Inferior parietal cortex (tissue), 1 donor: ENCODE measurements at regions not wholly inside any gene's neighbourhood (a gene's known extent, or its start where the extent isn't known, plus 50 kb on each side); places are given as distances from the start of the nearest gene placed in this dataset.
A peak's percentile ranks its signal among the peaks of the same experiment; 100 is the strongest.
"Not testable (repeated sequence)": the region's sequence is repeated elsewhere in the genome, so short reads cannot be mapped to it uniquely, and the experiment has no call there.

Experiments
- DNase-seq: peaks from one replicate; pipeline ENCODE4 v3.0.0-alpha.2; 2016; ENCODE audit errors: extremely low spot score

GRCh38 chr6:50993941-50994720 lies 175.5 kb downstream of the TFAP2B start:
- DNase-seq, result no peak

GRCh38 chr6:50995036-50995435 lies 176.4 kb downstream of the TFAP2B start:
- DNase-seq, result no peak

DNA sequence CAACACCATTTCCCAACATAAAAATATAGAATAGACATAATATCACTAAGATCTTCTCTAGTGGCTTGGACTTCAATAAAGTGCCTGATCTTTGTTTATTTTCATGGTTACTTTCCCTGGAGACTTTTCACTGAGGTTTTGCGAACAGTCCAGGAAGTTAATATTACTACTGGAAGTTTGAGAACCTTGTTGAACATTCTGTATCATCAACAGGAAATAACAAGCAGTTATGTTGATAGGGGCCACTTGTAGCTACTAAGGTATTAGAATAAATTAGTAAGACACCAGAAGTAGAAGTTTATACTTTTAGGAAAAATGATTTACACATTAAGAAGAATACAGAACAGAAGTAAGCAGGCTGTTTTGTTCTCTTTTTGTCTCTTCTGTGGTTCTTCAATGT lies 180.2 kb downstream of the TFAP2B start:
- no peak for DNase-seq

DNA sequence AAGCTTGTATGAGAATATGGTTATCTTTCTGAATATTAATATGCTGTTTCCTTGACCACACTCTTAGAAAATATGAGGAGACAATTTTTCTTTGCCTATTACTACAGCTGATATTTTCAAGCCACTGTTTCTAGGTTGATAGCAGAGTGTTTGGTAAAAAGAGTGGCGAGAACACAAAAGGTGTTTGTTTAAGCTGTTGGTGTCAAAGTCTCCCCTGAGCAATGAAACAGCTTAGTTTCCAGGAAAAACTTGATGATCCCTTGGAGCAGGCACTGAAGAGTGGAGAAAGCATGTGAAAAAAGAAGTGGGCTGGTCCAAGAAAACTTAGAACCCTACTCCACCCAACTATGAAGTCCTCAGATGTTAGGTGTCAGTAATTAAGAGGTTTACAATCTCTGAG lies 182.7 kb downstream of the TFAP2B start:
- DNase-seq, result no peak

DNA sequence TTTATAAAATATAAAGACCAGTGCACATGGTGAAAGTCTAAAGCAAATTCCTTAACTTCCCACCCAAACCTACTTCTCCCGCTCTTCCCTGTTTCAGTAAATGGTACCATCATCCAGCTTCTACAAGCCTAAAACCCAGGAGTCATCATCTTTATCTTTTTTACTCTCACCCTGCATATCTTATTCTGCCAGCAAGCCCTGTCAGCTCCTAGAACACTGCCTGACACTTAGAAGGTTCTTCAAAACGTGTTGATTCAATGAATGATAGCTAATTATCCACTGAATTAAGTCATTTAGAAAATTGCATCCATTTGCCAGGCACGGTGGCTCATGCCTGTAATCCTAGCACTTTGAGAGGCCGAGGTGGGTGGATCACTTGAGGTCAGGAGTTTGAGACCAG lies 185.7 kb downstream of the TFAP2B start:
- DNase-seq, result no peak

DNA sequence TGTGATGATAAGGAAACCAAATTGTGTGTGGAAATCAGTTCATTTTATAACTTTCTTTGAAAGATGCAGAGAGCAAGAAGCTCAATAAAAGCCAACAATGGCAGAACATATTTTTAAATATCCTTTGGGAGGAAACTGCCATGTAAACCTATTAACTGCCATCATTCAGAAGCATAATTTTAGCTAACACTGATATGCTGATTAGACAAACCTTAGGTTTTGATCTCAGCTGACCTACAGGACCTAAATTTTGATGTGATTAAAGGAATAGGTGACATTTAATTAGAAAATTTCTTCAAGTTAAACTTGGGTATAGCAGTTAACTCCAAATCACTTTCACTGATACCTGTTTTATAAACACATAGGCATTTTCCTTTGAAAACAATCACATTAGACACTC lies 187.1 kb downstream of the TFAP2B start:
- DNase-seq, result no peak

- no peak for DNase-seq
Observed at GRCh38 chr6:51007237-51007636, 188.6 kb downstream of the TFAP2B start.

- DNase-seq, result not testable (repeated sequence)
Observed at GRCh38 chr6:51008693-51009092, 190.0 kb downstream of the TFAP2B start.

- no peak for DNase-seq
Observed at GRCh38 chr6:51013376-51013775, 194.7 kb downstream of the TFAP2B start.

GRCh38 chr6:51015394-51015793 lies 196.7 kb downstream of the TFAP2B start:
- no peak for DNase-seq

DNA sequence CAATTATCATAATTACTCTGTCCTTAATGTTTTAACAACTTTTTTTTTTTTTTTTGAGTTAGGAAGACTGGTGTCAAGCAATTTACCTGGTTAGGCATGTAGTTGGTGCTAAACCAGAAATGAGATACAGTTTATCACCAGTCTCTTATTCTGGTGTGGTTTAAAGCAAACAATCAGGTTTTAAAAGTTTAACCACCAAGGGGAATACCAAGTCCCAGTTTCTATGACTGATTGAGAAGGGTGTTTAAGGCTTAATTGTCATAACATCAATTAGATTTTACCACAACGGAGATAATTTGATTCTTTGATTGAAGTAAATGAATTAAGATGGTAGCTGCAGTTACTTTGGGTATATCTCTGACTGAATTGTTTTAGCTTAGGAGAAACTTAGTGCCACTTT lies 197.8 kb downstream of the TFAP2B start:
- no peak for DNase-seq

DNA sequence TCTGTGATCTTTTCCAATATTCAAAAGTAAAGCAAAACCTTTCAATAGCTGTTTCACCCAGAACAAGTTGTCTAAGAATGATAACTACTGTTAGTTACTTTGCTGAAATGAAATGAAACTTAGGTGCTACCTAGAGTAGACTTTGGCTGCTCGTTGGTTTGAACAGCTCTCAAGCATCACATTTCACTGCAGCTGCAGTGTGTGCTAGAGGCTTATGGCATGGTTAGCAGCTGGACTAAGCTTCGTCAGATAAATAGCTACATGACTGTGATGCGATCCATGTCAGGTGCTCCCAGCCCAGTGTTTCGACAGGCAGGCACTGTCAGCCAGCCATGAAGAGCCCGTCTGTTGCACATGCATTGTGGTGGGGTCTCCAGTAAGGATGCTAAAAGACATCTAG lies 201.1 kb downstream of the TFAP2B start:
- DNase-seq, result no peak

DNA sequence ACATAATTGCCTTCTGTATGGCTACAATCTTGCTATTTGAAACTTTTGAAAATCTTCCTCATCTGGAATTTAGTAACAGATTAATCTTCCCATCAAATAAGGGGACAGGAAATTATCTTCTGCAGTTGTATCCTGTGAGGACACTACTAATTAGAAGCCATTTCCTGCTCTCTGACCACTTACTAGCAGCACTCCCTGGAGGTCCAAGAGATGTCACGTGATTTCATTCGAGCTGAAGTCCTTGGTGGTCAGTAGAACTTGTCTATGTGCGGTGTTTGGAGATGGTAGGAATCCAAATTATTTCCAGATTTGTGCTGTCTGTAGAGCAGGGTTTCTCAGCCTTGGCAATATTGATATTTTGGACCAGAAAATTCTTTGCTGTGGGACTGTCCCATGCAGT lies 202.5 kb downstream of the TFAP2B start:
- DNase-seq, result no peak

GRCh38 chr6:51024126-51024525 lies 205.5 kb downstream of the TFAP2B start:
- no peak for DNase-seq

DNA sequence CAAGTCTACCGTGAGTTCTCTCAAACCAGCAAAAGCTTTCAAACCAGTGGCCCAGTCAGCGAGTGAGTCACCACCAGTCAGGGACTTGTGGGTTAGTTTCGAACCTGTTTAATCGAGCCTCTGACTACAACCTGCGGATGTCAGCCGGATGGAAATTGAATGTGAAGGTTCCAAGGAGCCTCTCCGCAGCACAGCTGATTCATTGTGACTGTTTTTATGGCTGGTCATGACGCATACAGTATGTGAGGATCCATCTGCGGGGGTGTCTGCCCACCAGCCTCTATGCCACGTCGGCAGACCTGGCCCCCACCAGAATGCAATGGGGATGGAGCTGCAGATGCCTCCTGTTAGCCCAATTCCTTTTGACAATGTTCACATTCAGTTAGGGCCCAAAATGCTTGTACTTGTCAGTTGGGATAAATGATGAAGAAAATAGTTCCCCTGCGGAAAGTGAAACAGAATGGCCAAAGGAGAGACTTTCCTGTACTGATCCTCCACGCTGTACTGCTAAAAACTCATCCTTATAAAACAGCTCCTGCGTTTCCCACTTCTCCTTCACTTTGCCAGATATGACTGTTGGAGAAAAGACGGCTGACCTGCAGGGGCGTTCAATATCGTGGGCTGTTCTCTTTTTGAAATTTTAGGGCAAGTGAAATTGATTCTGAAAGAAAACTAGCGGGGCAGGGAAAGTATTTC lies 206.6 kb downstream of the TFAP2B start:
- no peak for DNase-seq

DNA sequence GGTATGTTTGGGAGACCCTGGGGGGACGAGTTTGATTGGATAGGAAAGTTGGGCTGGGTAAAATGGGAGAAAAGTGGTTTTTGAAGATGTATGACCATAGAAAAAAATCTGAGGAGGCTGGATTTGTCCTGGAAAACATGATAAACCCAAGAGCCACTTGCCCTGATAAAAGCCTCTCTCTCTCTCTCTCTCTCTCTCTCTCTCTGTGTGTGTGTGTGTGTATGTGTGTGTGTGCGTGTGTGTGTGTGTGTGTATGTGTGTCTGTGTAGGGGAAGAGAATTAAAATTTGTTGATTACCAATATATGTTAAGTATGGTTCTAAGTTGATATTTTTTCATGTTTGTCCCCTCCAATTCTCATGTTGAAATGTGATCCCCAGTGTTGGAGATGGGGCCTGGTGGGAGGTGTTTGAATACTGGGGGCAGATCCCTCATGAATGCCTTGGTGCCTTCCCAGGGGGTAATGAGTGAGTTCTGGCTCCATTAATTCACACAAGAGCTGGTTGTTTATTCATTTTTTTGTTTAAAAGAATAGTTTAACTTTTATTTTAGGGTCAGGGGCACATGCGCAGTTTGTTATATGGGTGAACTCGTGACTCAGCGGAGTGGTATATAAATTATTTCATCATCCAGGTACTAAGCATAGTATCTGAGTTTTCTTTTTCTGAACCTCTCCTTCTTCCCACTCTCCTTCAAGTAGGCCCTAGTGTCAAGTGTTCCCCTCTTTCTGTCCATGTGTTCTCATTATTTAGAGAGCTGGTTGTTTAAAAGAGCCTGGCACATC lies 208.8 kb downstream of the TFAP2B start:
- no peak for DNase-seq

- DNase-seq, result no peak
Observed at GRCh38 chr6:51028276-51028675, 209.6 kb downstream of the TFAP2B start.

DNA sequence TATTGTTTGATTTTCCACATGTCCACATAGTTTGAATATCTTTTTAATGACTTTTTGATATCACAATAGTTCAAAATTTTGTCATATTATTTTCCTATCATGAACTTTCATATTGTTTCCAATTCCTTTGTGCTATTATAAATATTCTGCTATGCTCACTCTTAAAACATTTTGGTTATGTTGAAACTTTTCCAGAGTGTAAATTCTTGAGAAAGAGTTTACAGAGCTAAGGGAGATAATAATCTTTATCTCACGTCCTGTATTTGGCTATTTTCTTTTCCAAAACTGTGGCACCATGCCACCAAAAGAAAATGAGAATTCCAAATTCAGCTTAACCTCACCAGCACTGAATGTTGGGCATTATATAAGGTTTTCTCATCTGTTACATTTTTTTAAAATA lies 210.9 kb downstream of the TFAP2B start:
- DNase-seq, result no peak

DNA sequence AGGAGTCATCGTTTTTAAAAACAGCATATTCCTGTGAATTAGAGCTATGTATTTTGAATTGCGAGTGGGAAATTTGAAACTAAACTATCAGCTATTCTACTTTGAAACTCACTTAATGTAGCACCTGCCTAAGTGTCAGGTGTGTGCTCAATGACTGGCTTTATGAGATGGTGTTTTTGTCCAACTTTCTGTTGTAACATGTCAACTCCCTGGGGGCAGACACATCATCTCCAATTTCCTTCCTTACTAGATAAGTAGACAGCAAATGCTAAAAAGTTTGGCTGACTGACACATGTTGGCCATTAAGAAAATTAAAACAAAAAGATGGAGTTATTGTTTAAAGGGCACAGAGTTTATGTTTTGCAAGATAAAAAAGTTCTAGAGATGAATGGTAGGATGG lies 226.9 kb downstream of the TFAP2B start:
- DNase-seq, result no peak

GRCh38 chr6:51049288-51049982 lies 230.8 kb downstream of the TFAP2B start:
- no peak for DNase-seq

DNA sequence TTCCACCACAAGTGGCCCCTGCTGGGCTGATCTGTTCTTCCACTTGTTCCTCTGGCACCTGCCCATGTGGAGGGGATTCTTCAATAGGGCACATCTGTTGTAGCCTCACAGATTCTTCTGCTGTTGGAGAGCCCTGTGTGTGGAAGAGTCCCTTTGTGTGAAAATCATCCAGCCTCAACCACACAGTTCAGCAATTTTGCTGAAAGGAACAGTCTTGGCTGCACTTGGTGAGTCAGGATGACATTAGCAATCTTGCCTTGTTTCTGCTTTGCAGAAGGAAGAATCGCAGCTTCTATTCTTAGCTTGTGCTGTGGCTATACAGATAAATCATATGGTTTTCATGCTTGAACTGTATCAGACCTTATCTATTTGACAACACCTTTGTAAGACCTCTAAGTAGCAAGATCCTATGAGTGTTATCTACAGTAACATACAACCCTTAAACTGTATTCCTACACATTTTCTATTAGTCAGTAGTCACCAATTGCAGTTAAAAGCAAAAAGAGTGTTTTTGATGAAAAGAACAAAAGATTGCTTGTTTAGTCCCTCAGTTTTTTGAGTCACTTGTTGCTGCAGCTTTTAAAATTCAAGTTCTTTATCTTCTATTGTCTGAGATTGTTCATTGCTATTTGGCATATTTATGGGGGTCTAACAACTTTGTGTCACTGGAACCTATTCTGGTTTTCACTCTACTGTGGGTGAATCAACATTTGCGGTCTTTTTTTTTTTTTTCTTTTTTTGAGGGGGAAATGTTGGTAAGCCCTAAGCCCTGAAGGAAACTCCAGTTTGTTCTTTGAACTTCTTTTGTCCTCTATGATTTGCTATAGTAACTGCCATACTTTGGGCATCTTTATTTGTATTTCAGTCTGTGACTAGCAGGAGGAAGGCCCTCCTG lies 231.6 kb downstream of the TFAP2B start:
- peak; percentile 49 for DNase-seq
